HG03045 (cell line): ENCODE measurements at regions not wholly inside any gene's neighbourhood (a gene's known extent, or its start where the extent isn't known, plus 50 kb on each side); places are given as distances from the start of the nearest gene placed in this dataset.
"Not testable (repeated sequence)": the region's sequence is repeated elsewhere in the genome, so short reads cannot be mapped to it uniquely, and the experiment has no call there.

Experiments
- ATAC-seq: cut with Tn5 transposase; IDR thresholded peaks from one replicate; pipeline ENCODE4 v1.9.1; 2021; ENCODE audit warnings: mild to moderate bottlenecking, moderate library complexity; ENCODE audit not compliant: unreplicated experiment

DNA sequence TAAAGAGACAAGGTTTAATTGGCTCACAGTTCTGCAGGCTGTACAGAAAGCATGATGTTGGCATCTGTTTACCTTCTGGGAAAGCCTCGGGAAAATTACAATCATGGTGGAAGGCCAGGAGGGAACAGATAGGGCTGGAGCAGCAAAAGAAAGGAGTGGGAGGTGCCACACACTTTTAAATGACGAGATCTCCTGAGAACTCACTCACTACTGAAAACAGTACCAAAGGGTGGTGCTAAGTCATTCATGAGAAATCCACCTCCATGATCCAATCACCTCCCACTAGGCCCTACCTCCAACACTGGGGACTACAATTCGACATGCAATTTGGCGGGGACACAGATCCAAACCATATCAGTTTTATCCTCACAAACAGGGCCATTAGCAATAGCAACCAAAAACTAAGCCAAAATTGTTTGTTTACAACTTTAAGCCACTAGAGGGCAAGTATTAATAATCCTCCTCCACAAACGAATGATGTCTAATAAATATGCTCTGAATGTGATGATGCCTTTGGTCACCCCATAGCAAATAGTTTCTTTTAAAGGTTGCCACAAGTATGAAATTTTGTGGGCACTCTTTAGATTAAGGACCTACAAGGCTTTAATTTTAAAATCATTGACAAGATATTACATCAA is 129.2 kb upstream of the NRBF2 start:
- ATAC-seq = no peak

DNA sequence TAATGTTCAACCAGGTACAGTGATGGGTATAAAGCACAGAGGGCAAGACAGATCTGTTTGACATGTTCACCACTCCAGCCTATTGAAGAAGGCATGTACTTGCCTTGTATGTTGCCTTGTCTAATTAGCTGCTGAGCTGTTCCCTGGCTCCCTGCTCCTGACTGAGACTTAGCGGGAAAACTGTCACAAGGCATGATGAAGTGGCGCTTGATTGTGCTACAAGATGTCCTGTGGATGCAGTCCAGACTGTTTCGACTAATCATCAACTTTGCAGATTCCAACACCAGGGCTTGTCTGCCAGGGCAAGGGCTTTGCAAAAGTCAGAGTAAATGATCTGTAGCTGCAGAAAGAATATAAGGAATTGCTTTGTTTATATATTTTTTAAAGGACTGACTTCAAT is 136.2 kb upstream of the NRBF2 start:
- no peak for ATAC-seq

DNA sequence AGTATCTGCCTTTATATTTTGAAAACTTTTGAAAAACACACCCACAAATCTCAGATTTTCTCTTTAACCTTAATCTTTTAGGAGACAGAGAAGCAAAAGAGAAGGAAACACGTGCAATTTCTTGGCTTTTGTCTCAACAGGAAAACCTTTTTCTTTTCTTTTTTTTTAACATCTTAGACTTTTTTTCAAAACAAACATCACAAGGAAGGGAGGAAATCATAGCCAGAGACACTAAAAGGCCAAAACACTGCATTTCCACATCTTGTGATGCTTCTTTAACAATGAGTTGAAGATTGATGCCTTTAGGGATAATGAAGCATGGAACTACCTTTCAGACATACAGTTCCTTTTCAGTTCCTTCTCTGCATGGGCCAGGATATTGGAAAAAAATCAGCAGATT is 136.6 kb upstream of the NRBF2 start:
- no peak for ATAC-seq

DNA sequence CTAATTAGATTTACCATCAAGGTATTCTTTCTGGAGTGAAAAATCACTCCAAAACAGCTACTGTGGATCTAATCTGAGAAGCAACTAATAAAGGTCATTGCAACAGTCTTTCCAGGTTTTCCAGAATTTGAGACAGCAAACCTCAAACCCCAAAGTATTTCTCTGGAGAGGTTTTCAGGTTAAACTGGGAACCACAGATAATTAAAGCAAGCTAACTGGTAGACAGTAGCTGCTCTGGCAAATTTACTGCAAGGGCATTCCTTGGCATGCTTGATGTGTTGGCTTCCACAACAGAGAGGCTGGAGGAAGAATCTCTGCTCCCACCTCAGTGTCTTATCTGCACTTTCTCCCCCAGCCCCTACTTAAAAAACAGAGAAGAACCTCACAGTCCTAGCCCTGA is 140.0 kb upstream of the NRBF2 start:
- ATAC-seq = no peak

DNA sequence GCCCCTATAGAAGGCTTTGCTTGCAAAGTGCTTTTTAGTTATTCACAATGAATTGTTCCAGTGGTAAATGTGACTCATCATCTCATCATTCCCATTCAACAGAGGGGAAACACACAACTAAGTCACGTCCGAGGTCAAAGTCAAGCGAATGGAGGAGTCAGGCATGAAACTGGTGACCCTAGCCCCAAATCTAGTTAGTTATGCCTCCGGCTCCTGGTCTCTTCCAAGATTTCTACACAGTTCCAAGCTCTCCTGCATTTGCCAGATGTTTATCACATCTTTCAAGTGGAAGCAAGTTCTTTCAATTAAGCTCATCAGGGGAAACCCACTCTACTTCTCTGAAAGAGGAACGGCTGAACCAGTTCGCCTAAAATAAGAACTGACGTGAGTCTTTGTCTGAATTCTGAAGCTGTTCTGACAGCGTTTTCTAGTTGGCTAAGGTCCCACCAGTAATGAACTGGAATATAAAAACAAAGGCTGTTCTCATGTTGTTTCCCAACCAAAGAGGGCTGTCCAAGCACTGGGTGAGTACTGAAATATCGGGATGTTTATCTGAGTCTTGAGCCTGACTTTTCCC is 140.9 kb upstream of the NRBF2 start:
- no peak for ATAC-seq

DNA sequence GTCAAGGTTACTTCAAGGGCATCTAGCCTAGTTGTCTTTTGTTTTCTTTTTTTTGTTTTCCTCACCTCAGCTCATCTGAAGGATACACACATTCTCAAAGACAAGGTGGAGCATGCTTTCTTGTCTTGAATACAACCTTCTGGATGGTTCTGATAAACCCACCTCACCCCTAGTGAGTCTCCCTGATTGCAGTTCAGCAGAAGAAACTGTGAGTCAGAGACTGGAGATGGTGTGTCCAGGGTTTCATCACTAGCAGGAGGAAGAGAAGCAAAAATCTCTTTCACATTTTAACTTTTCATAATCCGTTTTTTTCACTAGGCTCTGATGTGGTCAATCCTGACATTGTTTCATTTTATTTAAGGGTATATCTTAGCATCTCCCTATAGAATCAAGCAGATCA is 143.0 kb upstream of the NRBF2 start:
- no peak for ATAC-seq

DNA sequence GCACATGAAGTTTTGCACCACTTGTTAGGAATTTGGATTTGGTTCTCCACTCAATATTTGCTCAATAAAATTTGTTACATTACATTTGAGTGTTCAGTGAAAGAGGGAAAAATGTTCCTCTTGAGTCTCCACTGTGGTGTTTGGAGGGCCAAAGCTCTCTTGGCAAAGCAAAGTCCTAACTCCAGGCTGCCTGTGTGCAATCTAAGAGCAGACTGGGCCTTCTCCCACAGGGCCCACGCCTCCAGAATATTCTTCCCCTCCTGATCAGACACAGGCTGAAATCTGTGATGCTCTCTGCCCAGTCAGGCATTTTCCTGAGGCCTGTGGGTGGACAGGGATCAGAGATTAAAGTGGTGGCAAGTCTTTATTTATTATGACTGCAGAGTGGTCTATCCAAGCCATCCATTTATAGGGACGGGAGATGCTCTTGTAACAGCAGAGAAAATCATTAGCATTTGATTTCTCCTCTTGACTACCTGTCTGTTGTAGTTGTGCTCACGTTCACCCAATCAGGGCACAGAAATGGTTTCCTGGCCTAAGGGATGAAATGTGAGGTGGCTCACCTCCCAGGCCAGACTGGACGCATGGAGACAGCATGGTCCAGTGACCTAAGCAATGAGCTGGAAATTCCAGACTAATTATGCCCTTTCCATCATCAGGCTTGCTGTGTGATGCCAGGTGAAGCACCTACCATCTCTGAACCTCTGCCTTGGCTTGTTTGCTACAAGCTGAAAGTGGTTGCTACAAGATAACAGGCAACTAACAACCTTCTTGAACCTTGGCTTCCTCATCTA is 147.1 kb upstream of the NRBF2 start:
- ATAC-seq = no peak

DNA sequence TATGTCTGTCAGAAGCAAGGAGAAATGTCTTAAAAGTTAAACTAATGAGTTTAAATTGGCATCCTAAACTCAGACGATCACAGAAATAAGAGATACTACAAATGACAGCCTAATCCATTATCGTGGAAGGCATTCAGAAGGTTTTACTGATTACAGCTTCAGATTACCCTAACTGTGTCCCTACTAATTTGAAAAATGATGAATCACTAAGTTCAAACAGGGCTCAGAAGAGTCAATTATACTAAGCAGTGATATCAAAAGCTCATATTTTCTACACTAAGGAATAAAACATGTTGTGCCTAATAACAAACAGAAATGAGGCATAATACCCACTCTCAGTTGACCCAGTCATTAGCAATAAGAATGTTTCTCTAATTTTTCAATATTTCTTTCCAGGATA is 152.0 kb upstream of the NRBF2 start:
- ATAC-seq = no peak

DNA sequence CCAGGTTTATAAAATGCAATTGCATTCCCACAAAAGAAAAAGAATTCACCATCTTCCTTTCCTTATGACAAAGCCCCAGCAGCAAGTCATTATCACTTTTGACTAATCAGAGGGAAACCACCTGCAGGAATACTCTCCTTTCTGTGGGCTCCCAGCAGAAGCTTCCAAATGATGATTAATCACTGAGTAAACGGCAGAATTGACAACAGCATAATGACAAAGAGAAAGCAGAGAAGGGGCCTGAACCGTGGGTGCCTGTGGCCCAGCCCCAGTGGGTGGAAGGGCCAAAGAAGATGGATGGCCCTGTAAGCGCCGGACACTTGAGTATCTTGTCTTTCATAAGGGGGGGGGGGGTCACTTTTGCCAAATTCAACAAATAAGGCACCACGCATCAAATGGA is 152.4 kb upstream of the NRBF2 start:
- ATAC-seq = no peak

DNA sequence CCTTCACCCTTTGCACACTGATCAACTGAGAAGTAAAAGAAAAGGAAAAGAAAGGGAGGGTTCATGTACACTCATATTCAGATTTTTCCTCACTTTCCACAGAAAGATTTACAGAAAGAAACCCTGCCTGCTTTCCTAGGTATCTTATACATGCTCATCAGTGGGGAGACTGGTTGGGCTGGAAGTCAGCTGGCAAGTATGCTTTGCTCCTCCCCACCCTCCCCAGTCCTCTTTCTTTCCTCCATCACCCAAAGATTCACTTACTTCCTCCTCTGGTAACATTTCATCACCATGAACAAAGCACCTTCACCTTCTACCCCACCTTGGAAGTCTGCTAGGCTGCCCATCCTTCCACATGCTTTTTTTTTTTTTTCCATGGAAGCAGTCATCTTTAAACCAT is 153.2 kb upstream of the NRBF2 start:
- no peak for ATAC-seq

DNA sequence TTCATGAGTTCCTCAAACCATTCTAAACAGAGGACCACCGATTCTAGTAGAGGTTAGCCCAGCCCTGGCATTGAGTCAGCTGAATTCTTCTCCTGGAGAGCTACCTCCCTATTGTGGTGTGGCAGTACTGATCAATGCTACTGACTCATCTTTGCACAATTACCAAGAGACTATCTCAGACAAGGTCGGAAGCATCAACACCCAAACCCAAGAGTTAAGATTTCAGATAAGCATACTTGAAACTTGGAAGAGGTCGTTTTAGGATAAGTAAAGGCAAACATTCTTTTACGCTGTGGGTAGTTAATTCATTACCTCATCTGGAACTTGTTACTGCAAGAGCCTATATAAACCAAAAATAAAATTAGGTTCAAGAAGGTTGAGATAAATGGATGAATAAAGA is 154.6 kb upstream of the NRBF2 start:
- ATAC-seq = no peak

DNA sequence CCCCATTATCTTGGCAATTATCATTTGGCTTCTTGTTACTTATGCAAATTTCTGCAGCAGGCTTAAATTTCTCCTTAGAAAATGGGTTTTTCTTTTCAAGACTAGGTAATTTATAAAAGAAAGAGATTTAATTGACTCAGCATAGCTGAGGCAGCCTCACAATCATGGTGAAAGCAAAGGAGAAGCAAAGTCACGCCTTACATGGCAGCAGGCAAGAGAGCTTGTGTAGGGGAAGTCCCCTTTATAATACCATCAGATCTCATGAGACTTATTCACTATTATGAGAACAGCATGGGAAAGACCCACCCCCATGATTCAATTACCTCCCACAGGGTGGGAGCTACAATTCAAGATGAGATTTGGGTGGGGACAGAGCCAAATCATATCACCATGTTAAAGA is 158.3 kb upstream of the NRBF2 start:
- not testable (repeated sequence) for ATAC-seq

DNA sequence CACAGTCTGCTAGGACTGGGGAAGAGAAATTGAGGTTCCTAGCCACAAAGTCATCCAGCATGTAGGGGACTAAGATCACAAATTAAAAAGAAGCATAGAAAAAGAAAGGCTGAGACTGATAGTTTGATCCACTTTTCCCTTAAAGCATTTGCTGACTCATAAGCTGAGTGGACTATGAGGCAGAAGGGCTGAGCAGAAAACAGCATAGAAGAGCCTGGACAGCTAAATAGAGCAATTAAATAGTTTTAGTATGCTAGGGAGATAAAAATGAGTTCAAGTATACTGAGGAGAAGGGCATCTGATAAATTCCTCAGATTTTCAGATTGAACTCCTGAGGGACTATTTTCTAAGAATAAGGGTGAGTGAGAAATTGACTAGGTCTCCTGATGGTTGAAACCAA is 155.9 kb upstream of the EGR2 start:
- ATAC-seq = no peak

DNA sequence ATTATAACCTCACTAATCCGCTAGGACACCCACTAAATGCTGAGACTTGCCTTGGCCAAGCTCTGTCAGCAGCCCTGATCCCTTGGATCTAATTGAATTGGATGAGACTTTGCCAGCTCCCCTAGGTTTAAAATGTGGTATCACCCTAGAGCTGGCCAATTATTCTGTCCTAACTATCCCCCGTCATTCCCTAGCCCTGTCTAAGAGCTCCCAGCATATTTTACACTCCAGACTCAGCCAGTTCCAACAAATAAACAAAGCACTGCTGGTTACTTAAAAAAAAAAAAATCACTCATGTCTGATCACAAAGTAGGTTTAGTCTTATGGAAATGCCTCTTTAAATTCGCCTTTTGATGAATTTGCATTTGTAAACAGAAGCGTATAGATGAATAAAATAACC is 147.9 kb upstream of the EGR2 start:
- no peak for ATAC-seq

DNA sequence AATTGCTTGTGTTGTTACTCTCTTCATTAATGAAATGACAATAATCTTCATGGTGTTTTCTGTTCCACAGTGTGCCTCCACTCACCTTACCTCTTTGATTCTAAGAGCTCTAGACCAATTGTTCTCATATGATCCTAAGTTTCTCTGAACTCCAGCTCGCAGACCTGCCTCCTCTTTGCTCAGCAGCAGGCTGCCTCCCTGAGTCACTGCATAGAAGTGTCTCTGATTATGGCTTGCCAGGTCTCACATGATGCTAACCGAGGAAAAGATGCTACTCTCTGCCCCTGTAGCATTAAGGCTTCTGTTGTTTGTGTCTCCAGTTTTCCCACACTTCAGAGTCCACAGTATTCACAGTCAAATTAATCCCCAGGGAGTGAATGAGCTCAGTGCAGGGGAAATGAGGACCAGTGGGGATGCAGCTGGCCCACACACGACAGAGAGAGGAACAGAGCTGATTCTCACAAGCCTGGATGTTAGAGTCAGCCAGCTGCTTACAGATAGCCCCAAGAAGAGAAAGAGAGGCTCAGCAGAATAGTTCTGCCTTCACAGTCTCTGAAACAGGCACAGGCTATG is 145.9 kb upstream of the EGR2 start:
- no peak for ATAC-seq

DNA sequence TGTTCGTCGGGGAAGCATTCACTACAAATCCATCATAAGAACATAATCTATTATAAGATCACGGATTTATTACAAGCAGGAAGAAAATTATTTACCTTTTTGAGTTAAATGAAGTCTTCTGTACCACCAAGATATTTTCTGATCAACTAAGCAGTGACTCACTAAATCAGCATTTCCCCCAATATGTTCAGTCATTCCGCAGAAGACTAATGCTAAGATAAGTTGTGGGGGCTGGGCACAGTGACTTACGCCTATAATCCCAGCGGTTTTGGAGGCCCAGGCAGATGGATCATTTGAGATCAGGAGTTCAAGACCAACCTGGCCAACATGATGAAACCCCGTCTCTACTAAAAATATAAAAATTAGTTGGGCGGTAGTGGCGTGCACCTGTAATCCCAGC is 144.2 kb upstream of the EGR2 start:
- no peak for ATAC-seq

DNA sequence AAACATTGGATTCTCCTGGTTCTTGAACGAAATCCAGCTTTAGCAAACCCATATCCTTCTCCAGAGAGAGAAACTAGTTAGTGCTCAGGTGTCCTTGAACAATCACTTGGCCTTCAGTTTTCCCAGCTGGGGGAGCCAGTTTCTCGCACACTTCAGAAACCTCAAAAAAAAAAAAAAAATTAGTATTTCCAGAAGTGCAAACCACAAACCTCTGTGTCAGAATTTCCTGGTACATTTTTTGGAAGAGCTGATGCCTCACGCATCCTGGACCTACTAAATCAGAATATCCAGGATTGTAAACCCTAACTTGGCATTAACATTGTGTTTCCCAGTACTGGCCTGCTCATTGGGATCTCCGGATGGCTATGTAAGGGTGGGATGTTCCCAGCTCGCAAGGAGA is 143.4 kb upstream of the EGR2 start:
- ATAC-seq = no peak

DNA sequence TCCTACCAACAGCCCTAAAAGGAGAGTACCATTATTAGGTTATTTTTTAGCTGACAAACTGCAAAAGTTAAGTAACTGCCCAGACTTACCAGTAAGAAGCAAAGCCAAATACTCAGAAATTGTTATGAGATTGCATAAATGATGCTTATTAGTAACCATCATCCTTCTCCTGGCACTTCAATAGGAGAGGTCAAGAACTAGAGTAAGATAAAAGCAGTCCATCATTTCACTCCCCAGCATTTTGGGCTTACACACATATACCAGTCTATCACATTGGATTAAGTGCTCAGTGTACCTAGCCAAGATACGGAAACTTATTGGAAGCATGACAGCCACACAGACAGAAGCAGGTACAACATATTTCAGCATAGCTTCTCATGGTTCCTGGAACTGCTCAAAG is 142.8 kb upstream of the EGR2 start:
- no peak for ATAC-seq

DNA sequence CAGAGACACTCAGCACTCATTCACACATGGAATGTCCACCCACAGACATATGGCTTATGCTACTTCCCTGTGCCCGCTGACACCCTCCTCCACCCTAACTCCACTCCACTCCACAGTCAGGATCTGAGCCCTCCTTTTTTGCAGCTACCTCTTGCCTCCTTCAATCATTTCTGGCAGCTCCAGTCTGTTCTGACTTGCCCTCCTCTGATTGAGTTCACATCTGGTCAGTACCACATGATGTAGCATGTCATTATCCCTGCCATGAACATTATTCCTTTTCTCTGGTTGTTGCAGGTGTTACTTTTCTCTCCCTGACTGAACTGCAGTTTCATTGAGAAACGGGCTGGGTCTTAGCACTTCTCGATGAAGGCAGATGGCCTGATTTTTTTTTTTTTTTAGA is 130.1 kb upstream of the EGR2 start:
- ATAC-seq = no peak

DNA sequence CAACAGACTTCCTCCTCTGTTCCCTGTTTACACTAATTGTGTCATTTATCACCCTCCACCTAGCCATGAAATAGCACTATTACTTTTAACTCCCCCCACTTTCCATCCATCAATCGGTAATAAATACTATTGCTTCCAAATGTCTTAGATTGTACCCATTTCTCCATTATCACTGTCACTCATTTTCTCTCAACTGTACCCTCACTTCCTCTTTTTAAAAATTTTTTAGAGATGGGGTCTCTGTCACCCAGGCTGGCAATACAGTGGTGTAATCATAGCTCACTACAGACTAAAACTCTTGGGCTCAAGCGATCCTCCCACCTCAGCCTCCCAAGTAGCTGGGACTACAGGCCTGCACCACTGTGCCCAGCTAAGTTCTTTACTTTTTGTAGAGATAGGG is 123.5 kb upstream of the EGR2 start:
- ATAC-seq = no peak

DNA sequence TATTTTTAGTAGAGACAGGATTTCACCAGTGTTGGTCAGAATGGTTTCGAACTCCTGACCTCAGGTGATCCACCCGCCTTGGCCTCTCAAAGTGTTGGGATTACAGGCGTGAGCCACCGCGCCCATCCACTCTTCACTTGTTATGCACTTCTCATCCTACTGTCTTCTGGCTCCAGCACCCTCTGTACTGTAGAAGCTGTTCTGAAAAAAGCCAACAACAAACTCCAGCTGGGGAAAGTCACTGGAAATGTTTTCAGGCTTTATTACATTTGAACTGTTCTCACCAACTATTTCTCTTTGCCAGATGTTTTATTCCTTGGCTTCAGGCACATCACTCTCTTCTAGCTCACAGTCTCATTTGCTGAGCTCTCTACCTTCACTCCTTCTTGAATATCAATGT is 122.5 kb upstream of the EGR2 start:
- ATAC-seq = no peak

DNA sequence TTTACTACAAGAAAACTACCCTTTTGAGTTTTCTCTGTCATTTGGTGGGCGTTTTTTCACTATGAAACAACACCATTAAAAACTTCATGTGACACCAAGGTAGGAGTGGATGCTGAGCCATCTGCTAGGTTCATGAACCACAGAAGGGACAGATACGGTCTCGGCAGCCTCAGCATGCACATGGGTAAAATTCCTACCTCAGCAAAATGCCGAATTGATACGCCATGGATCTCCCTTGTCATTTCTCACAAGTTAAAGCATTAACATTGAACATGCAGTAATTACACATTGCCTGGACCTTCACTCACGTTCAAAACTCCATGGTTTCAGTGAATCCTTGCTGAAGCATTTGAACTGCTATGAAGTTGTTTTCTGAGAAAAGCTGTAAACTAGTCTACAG is 121.5 kb upstream of the EGR2 start:
- no peak for ATAC-seq
